ENCODE measurements at regions not wholly inside any gene's neighbourhood (a gene's known extent, or its start where the extent isn't known, plus 50 kb on each side); places are given as distances from the start of the nearest gene placed in this dataset.

DNA sequence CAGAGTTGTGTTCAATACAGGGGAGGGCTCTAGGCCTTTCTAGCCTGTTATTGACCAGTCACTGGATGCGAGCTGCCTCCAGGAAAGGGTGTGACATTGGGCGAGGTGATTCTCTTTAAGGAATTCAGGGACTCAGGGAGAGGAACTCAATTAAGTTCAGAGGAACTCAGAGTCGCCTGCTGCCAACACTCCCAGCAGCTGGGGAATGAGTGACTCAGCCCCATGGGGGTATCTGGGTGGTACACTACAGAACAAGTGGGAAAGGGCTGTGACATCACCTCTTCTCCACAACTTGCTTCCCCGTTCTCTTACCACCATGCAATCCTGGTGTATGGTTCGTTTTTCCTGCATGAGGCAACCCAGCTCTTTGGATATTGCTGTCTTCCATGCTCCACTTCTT, 50.4 kb upstream of the CYRIA start:
- in situ Hi-C loops (cut with HindIII; ENCODE audit: low pct_unique_long_range_greater_than_20kb, low sequenced_read_pairs), result no loop called here
- DNase-seq (ENCODE audit: low read depth, low spot score), result no peak

Small RNA genes in the stretch of these regions (small RNA-seq; reads per million reads assigned to genes)
- gene RN7SKP168, result 0 to 0.05 reads per million in 2 experiments
